ENCODE measurements at regions not wholly inside any gene's neighbourhood (a gene's known extent, or its start where the extent isn't known, plus 50 kb on each side); places are given as distances from the start of the nearest gene placed in this dataset.

GRCh38 chr12:90710711-90711110, 244.3 kb downstream of the CCER1 start:
- TF ChIP-seq CTCF (IDR thresholded peaks at IDR 0.05): no peak
- TF ChIP-seq POLR2A (IDR thresholded peaks at IDR 0.05): no peak
- TF ChIP-seq POLR2AphosphoS5 (IDR thresholded peaks at IDR 0.05; ENCODE audit: insufficient read depth in 1 of 2, low read depth in 1 of 2): no peak

Measured in vagina (tissue), 2 donors.